NCI-H526 (cell line): ENCODE measurements at regions not wholly inside any gene's neighbourhood (a gene's known extent, or its start where the extent isn't known, plus 50 kb on each side); places are given as distances from the start of the nearest gene placed in this dataset.

Experiments used
- DNase-seq, 2 experiments: peaks; one replicate each; lab custom pipeline; 2025; lab: John Stamatoyannopoulos, UW

GRCh38 chr12:125225641-125226040, 160.4 kb downstream of the AACS start:
- no peak for DNase-seq

GRCh38 chr12:125228519-125229260, 163.5 kb downstream of the AACS start:
- DNase-seq = no peak

GRCh38 chr12:125229878-125230530, 164.8 kb downstream of the AACS start:
- no peak for DNase-seq

GRCh38 chr12:125233319-125233718, 168.1 kb downstream of the AACS start:
- no peak for DNase-seq

GRCh38 chr12:125239563-125239962, 174.3 kb downstream of the AACS start:
- no peak for DNase-seq

GRCh38 chr12:125240717-125241116, 175.5 kb downstream of the AACS start:
- no peak for DNase-seq

- no peak for DNase-seq
Measured at GRCh38 chr12:125243811-125244210, 178.6 kb downstream of the AACS start.

GRCh38 chr12:125244338-125244737, 179.1 kb downstream of the AACS start:
- no peak for DNase-seq

GRCh38 chr12:125245581-125246557, 180.6 kb downstream of the AACS start:
- DNase-seq = no peak

GRCh38 chr12:125247477-125247876, 182.2 kb downstream of the AACS start:
- no peak for DNase-seq

GRCh38 chr12:125249066-125249824, 184.0 kb downstream of the AACS start:
- DNase-seq = no peak

GRCh38 chr12:125249932-125250331, 184.7 kb downstream of the AACS start:
- no peak for DNase-seq

- no peak for DNase-seq
Measured at GRCh38 chr12:125254236-125254635, 189.0 kb downstream of the AACS start.

- no peak for DNase-seq
Measured at GRCh38 chr12:125254856-125255255, 189.6 kb downstream of the AACS start.

- DNase-seq = no peak
Measured at GRCh38 chr12:125255935-125256633, 190.8 kb downstream of the AACS start.

GRCh38 chr12:125256634-125256936, 191.3 kb downstream of the AACS start:
- DNase-seq = no peak

- DNase-seq = no peak
Measured at GRCh38 chr12:125259178-125259867, 194.1 kb downstream of the AACS start.

GRCh38 chr12:125262851-125263250, 197.6 kb downstream of the AACS start:
- no peak for DNase-seq

- no peak for DNase-seq
Measured at GRCh38 chr12:125263385-125263784, 198.2 kb downstream of the AACS start.

GRCh38 chr12:125267114-125267513, 201.9 kb downstream of the AACS start:
- DNase-seq = no peak

- DNase-seq = no peak
Measured at GRCh38 chr12:125269276-125269675, 204.0 kb downstream of the AACS start.
